Activated CD8-positive, alpha-beta T cell treated with anti-CD3 and anti-CD28 coated beads for 36 hours (primary cell): ENCODE measurements at regions not wholly inside any gene's neighbourhood (a gene's known extent, or its start where the extent isn't known, plus 50 kb on each side); places are given as distances from the start of the nearest gene placed in this dataset.

Experiments used
- ATAC-seq: fragments of 200-7000 bp; cut with Tn5 transposase; one replicate; pipeline ENCODE4 v1.10.0; 2021; ENCODE audit warnings: mild to moderate bottlenecking, moderate library complexity
- CTCF ChIA-PET: fragments of 350-600 bp; sonication (Branson Sonifier 250); formaldehyde crosslinking; loops from one replicate; lab custom pipeline; 2021; ENCODE audit warnings: antibody characterized with exemption; lab: Charles Lee
- POLR2A ChIA-PET: fragments of 350-600 bp; sonication (Branson Sonifier 250); formaldehyde crosslinking; loops from one replicate; lab custom pipeline; 2021; ENCODE audit warnings: antibody characterized with exemption; lab: Charles Lee
- DNase-seq: peaks from one replicate; pipeline ENCODE4 v3.0.0-alpha.2; 2020
- H3K27ac Mint-ChIP-seq: one replicate; pipeline ENCODE4 v1.8.0; 2021; ENCODE audit warnings: mild to moderate bottlenecking, mixed read lengths
- H3K27me3 Mint-ChIP-seq: one replicate; pipeline ENCODE4 v1.8.0; 2021; ENCODE audit warnings: mixed read lengths
- H3K36me3 Mint-ChIP-seq: one replicate; pipeline ENCODE4 v1.8.0; 2021; ENCODE audit warnings: low read depth, mixed read lengths
- H3K4me1 Mint-ChIP-seq: one replicate; pipeline ENCODE4 v1.8.0; 2021; ENCODE audit warnings: low read depth, mixed read lengths
- H3K4me3 Mint-ChIP-seq: one replicate; pipeline ENCODE4 v1.8.0; 2021; ENCODE audit warnings: mild to moderate bottlenecking, moderate library complexity, mixed read lengths
- H3K9me3 Mint-ChIP-seq: one replicate; pipeline ENCODE4 v1.8.0; 2021; ENCODE audit warnings: mixed read lengths
- intact Hi-C: fragments of 100-400 bp; cut with micrococcal nuclease; formaldehyde crosslinking; loops from one replicate; pipeline ENCODE4 v1.10.0; 2022
- TF ChIP-seq, protein P1 (sequence below): fragments of 200-600 bp; IDR thresholded peaks from one replicate; pipeline ENCODE4 v1.8.0; 2022; ENCODE audit warnings: antibody characterized with exemption, mild to moderate bottlenecking

DNA sequence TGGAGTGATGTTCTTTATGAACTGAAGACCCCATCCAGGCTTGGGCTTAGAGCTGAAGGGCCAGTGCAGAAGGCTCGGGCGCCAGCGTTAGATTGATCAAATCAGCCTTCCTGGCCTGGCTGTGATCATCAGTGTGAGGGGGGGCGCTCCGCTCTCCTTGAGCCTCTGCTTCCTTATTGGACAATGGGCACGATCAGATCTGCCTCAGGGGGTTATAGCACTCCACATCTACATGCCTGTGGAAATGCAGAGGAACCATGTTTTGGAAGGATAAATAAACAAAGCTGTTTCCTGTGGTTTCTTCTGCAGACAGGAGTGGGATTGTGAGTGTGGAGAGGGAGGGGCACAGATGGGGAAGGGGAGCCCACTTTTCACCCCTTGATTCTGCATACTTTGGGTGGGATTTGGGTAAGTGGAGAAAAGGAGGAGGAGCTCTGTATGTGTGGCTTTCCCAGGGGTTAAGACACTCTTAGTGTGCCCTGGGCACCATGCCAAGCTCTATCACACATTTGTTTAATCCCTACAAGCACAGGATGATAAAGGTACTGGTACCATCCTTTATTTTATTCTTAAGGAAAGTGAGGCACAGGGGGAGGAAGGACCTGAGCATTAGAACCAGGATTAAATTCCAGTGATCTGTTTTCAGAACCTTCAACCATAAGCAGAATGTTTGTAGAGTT is 150.5 kb downstream of the EN1 start:
- ChIA-PET POLR2A (no interaction called here), CTCF (interaction anchor here (1.1 to 1.2 kb wide), 2 partner anchors 159 to 471 kb away, joined by 3 read pairs; no protein-coding TSS in a partner anchor)
- Mint-ChIP-seq H3K9me3 (peaks cover 2% of the 10 kb centered on the region), H3K4me3 (no peak overlapping the region), H3K27me3 (peaks cover 2% of the 10 kb centered on the region), H3K4me1 (no peaks in the 10 kb centered on the region), H3K36me3 (no peaks in the 10 kb centered on the region), H3K27ac (no peak overlapping the region)
- DNase-seq: no peak
- TF ChIP-seq, protein P1, sequence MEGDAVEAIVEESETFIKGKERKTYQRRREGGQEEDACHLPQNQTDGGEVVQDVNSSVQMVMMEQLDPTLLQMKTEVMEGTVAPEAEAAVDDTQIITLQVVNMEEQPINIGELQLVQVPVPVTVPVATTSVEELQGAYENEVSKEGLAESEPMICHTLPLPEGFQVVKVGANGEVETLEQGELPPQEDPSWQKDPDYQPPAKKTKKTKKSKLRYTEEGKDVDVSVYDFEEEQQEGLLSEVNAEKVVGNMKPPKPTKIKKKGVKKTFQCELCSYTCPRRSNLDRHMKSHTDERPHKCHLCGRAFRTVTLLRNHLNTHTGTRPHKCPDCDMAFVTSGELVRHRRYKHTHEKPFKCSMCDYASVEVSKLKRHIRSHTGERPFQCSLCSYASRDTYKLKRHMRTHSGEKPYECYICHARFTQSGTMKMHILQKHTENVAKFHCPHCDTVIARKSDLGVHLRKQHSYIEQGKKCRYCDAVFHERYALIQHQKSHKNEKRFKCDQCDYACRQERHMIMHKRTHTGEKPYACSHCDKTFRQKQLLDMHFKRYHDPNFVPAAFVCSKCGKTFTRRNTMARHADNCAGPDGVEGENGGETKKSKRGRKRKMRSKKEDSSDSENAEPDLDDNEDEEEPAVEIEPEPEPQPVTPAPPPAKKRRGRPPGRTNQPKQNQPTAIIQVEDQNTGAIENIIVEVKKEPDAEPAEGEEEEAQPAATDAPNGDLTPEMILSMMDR: no peak
- no peak for ATAC-seq
- intact Hi-C loops: no loop called here

GRCh38 chr2:118693287-118693822 is 154.1 kb downstream of the EN1 start:
- TF ChIP-seq, protein P1: no peak
- no peak overlapping the region for H3K27ac Mint-ChIP-seq
- no peaks in the 10 kb centered on the region for H3K36me3 Mint-ChIP-seq
- no peaks in the 10 kb centered on the region for H3K4me1 Mint-ChIP-seq
- H3K9me3 Mint-ChIP-seq: no peaks in the 10 kb centered on the region
- no peak overlapping the region for H3K4me3 Mint-ChIP-seq
- POLR2A ChIA-PET: no interaction called here
- no peaks in the 10 kb centered on the region for H3K27me3 Mint-ChIP-seq
- DNase-seq (no peak), ATAC-seq (no peak)
- intact Hi-C loops: no loop called here
- CTCF ChIA-PET: no interaction called here

DNA sequence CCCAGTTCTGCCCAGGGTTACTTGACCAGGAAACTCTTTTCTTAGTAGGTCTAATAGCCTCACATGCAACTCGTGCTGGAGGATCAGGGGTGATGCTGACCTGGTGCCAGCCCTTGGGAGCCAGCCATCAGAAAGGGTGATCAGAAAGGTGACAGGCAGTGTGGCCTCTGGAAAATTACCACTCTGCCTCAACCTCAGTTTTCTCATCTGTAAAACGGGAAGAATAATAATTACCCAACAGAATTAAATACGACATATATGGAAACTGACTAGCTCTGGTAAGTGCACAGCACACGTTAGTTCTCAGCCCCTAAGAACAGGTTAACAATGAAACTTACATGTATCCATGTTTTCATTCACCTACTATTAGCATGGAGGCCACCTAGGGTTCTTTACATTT is 157.6 kb downstream of the EN1 start:
- Mint-ChIP-seq H3K9me3 (no peaks in the 10 kb centered on the region), H3K4me1 (no peaks in the 10 kb centered on the region), H3K27ac (no peak overlapping the region), H3K4me3 (no peak overlapping the region), H3K27me3 (no peaks in the 10 kb centered on the region), H3K36me3 (no peaks in the 10 kb centered on the region)
- intact Hi-C loops: no loop called here
- ATAC-seq (no peak), DNase-seq (no peak)
- TF ChIP-seq, protein P1: no peak
- ChIA-PET CTCF (interaction anchor here (1.5 kb wide), 1 partner anchor 166 kb away, joined by 4 read pairs; no protein-coding TSS in a partner anchor), POLR2A (no interaction called here)

- CTCF ChIA-PET: interaction anchor here (1.5 kb wide), 1 partner anchor 166 kb away, joined by 4 read pairs; no protein-coding TSS in a partner anchor
- intact Hi-C loops: no loop called here
- H3K27ac Mint-ChIP-seq: no peak overlapping the region
- no peaks in the 10 kb centered on the region for H3K9me3 Mint-ChIP-seq
- H3K36me3 Mint-ChIP-seq: no peaks in the 10 kb centered on the region
- H3K27me3 Mint-ChIP-seq: no peaks in the 10 kb centered on the region
- H3K4me1 Mint-ChIP-seq: no peaks in the 10 kb centered on the region
- POLR2A ChIA-PET: no interaction called here
- ATAC-seq (no peak), DNase-seq (no peak)
- no peak overlapping the region for H3K4me3 Mint-ChIP-seq
- TF ChIP-seq, protein P1: no peak
Observed at GRCh38 chr2:118689456-118689855, 158.0 kb downstream of the EN1 start.

GRCh38 chr2:118689033-118689432 is 158.4 kb downstream of the EN1 start:
- intact Hi-C loops: no loop called here
- Mint-ChIP-seq H3K36me3 (no peaks in the 10 kb centered on the region), H3K9me3 (no peaks in the 10 kb centered on the region), H3K4me3 (no peak overlapping the region), H3K27ac (no peak overlapping the region), H3K4me1 (no peaks in the 10 kb centered on the region), H3K27me3 (no peaks in the 10 kb centered on the region)
- DNase-seq: no peak
- no peak for ATAC-seq
- POLR2A ChIA-PET: no interaction called here
- TF ChIP-seq, protein P1: no peak
- CTCF ChIA-PET: interaction anchor here (1.5 kb wide), 1 partner anchor 167 kb away, joined by 4 read pairs; no protein-coding TSS in a partner anchor
